SK-N-SH (cell line): ENCODE measurements at regions not wholly inside any gene's neighbourhood (a gene's known extent, or its start where the extent isn't known, plus 50 kb on each side); places are given as distances from the start of the nearest gene placed in this dataset.

Experiments used
- CTCF ChIP-seq: fragments of 200-600 bp; sonication (generic); IDR thresholded peaks from 2 replicates; pipeline ENCODE4 v1.6.1; 2017; ENCODE audit warnings: antibody characterized with exemption, mild to moderate bottlenecking, moderate library complexity
- EP300 ChIP-seq, 2 experiments: IDR thresholded peaks; 2 replicates each; pipeline versions ENCODE4 v1.4.0 to v1.6.1; 2012; ENCODE audit warnings: borderline replicate concordance in 1 of 2, low read depth in 1 of 2, low read length in 1 of 2
- FOXJ3 ChIP-seq: sonication (generic); formaldehyde crosslinking; IDR thresholded peaks from 2 replicates; pipeline ENCODE4 v1.5.1; 2020; ENCODE audit warnings: mild to moderate bottlenecking, missing genetic modification reagents
- PBX3 ChIP-seq: IDR thresholded peaks from 2 replicates; pipeline ENCODE4; 2012
- POLR2AphosphoS5 ChIP-seq: IDR thresholded peaks from 2 replicates; pipeline ENCODE4 v1.6.1; 2012; ENCODE audit warnings: low read depth, low read length
- RAD21 ChIP-seq: IDR thresholded peaks from 2 replicates; pipeline ENCODE4 v1.6.1; 2012; ENCODE audit warnings: mild to moderate bottlenecking, low read length
- REST ChIP-seq: IDR thresholded peaks from 2 replicates; pipeline ENCODE4 v1.6.1; 2012; ENCODE audit warnings: mild to moderate bottlenecking, low read depth, low read length, moderate library complexity
- TF ChIP-seq, protein P1 (sequence below): IDR thresholded peaks from 2 replicates; pipeline ENCODE4 v1.4.0; 2012; ENCODE audit warnings: low read depth

GRCh38 chr20:57901526-57901925 is 191.7 kb upstream of the PMEPA1 start:
- TF ChIP-seq RAD21 (no peak), CTCF (no peak), EP300 (IDR thresholded peaks at IDR 0.05; ENCODE audit: borderline replicate concordance in 1 of 2, low read depth in 1 of 2, low read length in 1 of 2) (no peak), FOXJ3 (CRISPR knock-in tag) (no peak), POLR2AphosphoS5 (no peak), REST (no peak), PBX3 (no peak)
- TF ChIP-seq, protein P1, sequence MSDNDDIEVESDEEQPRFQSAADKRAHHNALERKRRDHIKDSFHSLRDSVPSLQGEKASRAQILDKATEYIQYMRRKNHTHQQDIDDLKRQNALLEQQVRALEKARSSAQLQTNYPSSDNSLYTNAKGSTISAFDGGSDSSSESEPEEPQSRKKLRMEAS = no peak
